SK-N-SH (cell line): ENCODE measurements at regions not wholly inside any gene's neighbourhood (a gene's known extent, or its start where the extent isn't known, plus 50 kb on each side); places are given as distances from the start of the nearest gene placed in this dataset.

ENCODE experiments used
- CTCF ChIA-PET: fragments of 300-600, 350-600 bp; formaldehyde crosslinking; extraction: SDS; loops from one replicate; lab custom pipeline; 2021; lab: Yijun Ruan, JAX
- POLR2A ChIA-PET: fragments of 350-600 bp; sonication (Branson Sonifier 250); formaldehyde crosslinking; extraction: SDS; loops from one replicate; lab custom pipeline; 2020; ENCODE audit warnings: antibody characterized with exemption, inconsistent platforms; lab: Yijun Ruan, JAX
- DNase-seq: peaks from one replicate; pipeline ENCODE4 v3.0.0; 2012
- H2AFZ ChIP-seq: fragments of 200-600 bp; sonication (generic); 2 replicates; pipeline ENCODE4 v1.8.1; 2016; ENCODE audit warnings: antibody characterized with exemption, mild to moderate bottlenecking, low read depth
- H3F3A ChIP-seq: fragments of 200-600 bp; sonication (generic); replicated peaks from 2 replicates; pipeline ENCODE3; 2016; ENCODE audit warnings: antibody characterized with exemption, mild to moderate bottlenecking; ENCODE audit not compliant: insufficient read depth
- H3K27ac ChIP-seq, 2 experiments: fragments of 200-500 bp in 1 of 2; fragments of 200-600 bp in 1 of 2; sonication (Bioruptor generic) in 1 of 2; sonication (generic), shearing (Covaris generic) in 1 of 2; 2 replicates each; pipeline versions ENCODE4 v1.5.1 to v1.6.1; 2014 to 2016; ENCODE audit warnings: low read depth in 2 of 2, inconsistent platforms in 1 of 2, low read length in 1 of 2, mild to moderate bottlenecking in 1 of 2, mixed read lengths in 1 of 2
- H3K27me3 ChIP-seq: fragments of 200-600 bp; sonication (generic), shearing (Covaris generic); 2 replicates; pipeline ENCODE4 v1.6.1; 2016; ENCODE audit warnings: mixed run types; ENCODE audit not compliant: insufficient read depth
- H3K36me3 ChIP-seq, 2 experiments: fragments of 200-500 bp in 1 of 2; fragments of 200-600 bp in 1 of 2; sonication (Bioruptor generic) in 1 of 2; sonication (generic) in 1 of 2; replicated peaks in 1 of 2; 2 replicates each; pipeline versions ENCODE3 to v1.5.1; 2014 to 2016; ENCODE audit warnings: low read length in 1 of 2, mild to moderate bottlenecking in 1 of 2; ENCODE audit not compliant: insufficient read depth in 2 of 2, control insufficient read depth in 1 of 2
- H3K4me1 ChIP-seq, 2 experiments: fragments of 200-500 bp in 1 of 2; fragments of 200-600 bp in 1 of 2; sonication (Bioruptor generic) in 1 of 2; sonication (generic), shearing (Covaris generic) in 1 of 2; 2 replicates each; pipeline versions ENCODE4 v1.5.1 to v1.6.1; 2014 to 2016; ENCODE audit warnings: low read depth in 1 of 2, low read length in 1 of 2, mixed run types in 1 of 2; ENCODE audit not compliant: insufficient read depth in 2 of 2, control insufficient read depth in 1 of 2
- H3K4me2 ChIP-seq: fragments of 200-600 bp; sonication (generic), shearing (Covaris generic); 2 replicates; pipeline ENCODE4 v1.6.1; 2017; ENCODE audit warnings: mixed run types
- H3K4me3 ChIP-seq, 2 experiments: fragments of 200-500 bp in 1 of 2; fragments of 200-600 bp in 1 of 2; sonication (Bioruptor generic) in 1 of 2; sonication (generic), shearing (Covaris generic) in 1 of 2; 2 replicates each; pipeline versions ENCODE4 v1.5.1 to v1.8.1; 2014 to 2016; ENCODE audit warnings: low read depth in 2 of 2, inconsistent platforms in 1 of 2, low read length in 1 of 2, mild to moderate bottlenecking in 1 of 2, mixed read lengths in 1 of 2, moderate library complexity in 1 of 2
- H3K79me2 ChIP-seq: fragments of 200-600 bp; sonication (generic); 2 replicates; pipeline ENCODE4 v1.8.1; 2017; ENCODE audit warnings: mild to moderate bottlenecking; ENCODE audit not compliant: insufficient read depth
- H3K9ac ChIP-seq: fragments of 200-600 bp; sonication (generic); 2 replicates; pipeline ENCODE4 v1.6.1; 2017; ENCODE audit warnings: mixed run types
- H3K9me2 ChIP-seq: fragments of 200-600 bp; sonication (generic); 2 replicates; pipeline ENCODE4 v1.6.1; 2017; ENCODE audit warnings: mixed run types
- H3K9me3 ChIP-seq: fragments of 200-600 bp; sonication (generic); 2 replicates; pipeline ENCODE4 v1.6.1; 2017; ENCODE audit warnings: mixed run types, mild to moderate bottlenecking, moderate library complexity
- H4K20me1 ChIP-seq: fragments of 200-600 bp; sonication (generic); 2 replicates; pipeline ENCODE4 v1.6.1; 2017; ENCODE audit warnings: mild to moderate bottlenecking, mixed run types; ENCODE audit not compliant: insufficient read depth
- ELF1 ChIP-seq: IDR thresholded peaks from 2 replicates; pipeline ENCODE4 v1.4.0; 2012
- FOXM1 ChIP-seq: IDR thresholded peaks from 2 replicates; pipeline ENCODE4 v1.4.0; 2012; ENCODE audit warnings: low read depth, mild to moderate bottlenecking
- GATA2 ChIP-seq: sonication (generic); formaldehyde crosslinking; IDR thresholded peaks from 2 replicates; pipeline ENCODE4 v1.5.0; 2020; ENCODE audit warnings: mild to moderate bottlenecking, missing genetic modification reagents
- NFIC ChIP-seq: IDR thresholded peaks from 2 replicates; pipeline ENCODE4 v1.4.0; 2012; ENCODE audit warnings: borderline replicate concordance
- SIN3A ChIP-seq: IDR thresholded peaks from 2 replicates; pipeline ENCODE4 v1.6.1; 2012; ENCODE audit warnings: low read depth, mild to moderate bottlenecking, low read length, moderate library complexity, borderline replicate concordance
- SMC3 ChIP-seq: IDR thresholded peaks from 2 replicates; pipeline ENCODE4 v1.6.1; 2012; ENCODE audit warnings: low read depth, low read length, improper control_type of control experiment
- YY1 ChIP-seq: IDR thresholded peaks from 2 replicates; pipeline ENCODE4 v1.4.0; 2012; ENCODE audit warnings: low read depth, mild to moderate bottlenecking
- WGBS: methylation state at CpG from one replicate; pipeline ENCODE4 v1.1.6; 2017; ENCODE audit warnings: low lambda C conversion rate; 5-methylcytosine and 5-hydroxymethylcytosine counted together
- TF ChIP-seq, protein P1 (sequence below): fragments of 200-600 bp; sonication (generic); IDR thresholded peaks from 2 replicates; pipeline ENCODE4 v1.6.1; 2017; ENCODE audit warnings: antibody characterized with exemption, mild to moderate bottlenecking, moderate library complexity
- TF ChIP-seq, protein P2 (sequence below): fragments of 150-350 bp; IDR thresholded peaks from 2 replicates; pipeline ENCODE4 v1.6.1; 2016; ENCODE audit warnings: mild to moderate bottlenecking, low read depth, low read length
- TF ChIP-seq, protein P3 (sequence below): fragments of 150-350 bp; IDR thresholded peaks from 2 replicates; pipeline ENCODE4 v1.6.1; 2017; ENCODE audit warnings: antibody characterized with exemption, low read length, low read depth, borderline replicate concordance

DNA sequence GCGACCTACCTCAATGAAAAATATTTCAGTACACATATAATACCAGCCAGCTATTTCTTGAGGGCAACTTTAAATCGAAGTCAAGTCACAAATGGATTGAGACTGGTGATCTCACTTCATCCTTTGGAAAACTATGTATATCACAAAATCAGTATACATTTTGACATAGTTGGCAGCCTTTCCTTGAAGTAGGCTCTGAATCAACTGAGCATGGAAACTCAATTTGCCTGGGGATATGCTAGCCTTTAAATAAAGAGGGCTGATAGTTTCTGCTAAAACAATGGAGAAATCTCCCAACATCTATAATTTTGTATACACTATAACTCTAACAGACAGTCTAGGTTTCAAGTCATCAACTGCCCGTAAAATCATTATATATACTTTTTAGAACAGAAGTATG lies 282.8 kb upstream of the TENM3 start (continued):
- TF ChIP-seq, protein P1, sequence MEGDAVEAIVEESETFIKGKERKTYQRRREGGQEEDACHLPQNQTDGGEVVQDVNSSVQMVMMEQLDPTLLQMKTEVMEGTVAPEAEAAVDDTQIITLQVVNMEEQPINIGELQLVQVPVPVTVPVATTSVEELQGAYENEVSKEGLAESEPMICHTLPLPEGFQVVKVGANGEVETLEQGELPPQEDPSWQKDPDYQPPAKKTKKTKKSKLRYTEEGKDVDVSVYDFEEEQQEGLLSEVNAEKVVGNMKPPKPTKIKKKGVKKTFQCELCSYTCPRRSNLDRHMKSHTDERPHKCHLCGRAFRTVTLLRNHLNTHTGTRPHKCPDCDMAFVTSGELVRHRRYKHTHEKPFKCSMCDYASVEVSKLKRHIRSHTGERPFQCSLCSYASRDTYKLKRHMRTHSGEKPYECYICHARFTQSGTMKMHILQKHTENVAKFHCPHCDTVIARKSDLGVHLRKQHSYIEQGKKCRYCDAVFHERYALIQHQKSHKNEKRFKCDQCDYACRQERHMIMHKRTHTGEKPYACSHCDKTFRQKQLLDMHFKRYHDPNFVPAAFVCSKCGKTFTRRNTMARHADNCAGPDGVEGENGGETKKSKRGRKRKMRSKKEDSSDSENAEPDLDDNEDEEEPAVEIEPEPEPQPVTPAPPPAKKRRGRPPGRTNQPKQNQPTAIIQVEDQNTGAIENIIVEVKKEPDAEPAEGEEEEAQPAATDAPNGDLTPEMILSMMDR: no peak
- TF ChIP-seq GATA2 (no peak), YY1 (no peak)
- TF ChIP-seq, protein P2, sequence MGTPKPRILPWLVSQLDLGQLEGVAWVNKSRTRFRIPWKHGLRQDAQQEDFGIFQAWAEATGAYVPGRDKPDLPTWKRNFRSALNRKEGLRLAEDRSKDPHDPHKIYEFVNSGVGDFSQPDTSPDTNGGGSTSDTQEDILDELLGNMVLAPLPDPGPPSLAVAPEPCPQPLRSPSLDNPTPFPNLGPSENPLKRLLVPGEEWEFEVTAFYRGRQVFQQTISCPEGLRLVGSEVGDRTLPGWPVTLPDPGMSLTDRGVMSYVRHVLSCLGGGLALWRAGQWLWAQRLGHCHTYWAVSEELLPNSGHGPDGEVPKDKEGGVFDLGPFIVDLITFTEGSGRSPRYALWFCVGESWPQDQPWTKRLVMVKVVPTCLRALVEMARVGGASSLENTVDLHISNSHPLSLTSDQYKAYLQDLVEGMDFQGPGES: no peak

DNA sequence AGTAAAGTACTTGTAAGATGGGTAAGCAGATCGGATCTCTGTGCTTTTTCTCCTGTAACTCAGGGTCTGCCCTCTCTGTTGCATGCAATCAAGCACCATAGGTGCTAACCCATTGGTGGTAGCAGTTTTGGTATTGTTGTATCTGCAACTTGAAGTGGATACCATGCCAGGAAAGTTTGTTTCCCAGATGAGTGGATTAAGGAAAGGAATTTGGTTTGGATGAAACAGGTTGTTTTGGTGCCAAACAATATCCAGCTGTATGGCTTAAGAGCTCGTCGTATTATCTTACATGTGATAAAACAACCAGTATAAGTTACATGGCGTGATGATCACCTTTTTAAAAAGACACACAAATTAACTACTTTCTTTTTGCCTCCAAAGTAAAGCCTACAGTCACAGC lies 280.9 kb upstream of the TENM3 start:
- ChIA-PET CTCF (no interaction called here), POLR2A (no interaction called here)
- H3F3A ChIP-seq: peaks cover 23% of the 10 kb centered on the region
- no peak overlapping the region for H3K27ac ChIP-seq
- H3K79me2 ChIP-seq: no peaks in the 10 kb centered on the region
- H3K9ac ChIP-seq: no peak overlapping the region
- no peak overlapping the region for H3K4me3 ChIP-seq
- H3K4me2 ChIP-seq: no peak overlapping the region
- peaks cover 7 to 28% of the 10 kb centered on the region in 2 experiments for H3K4me1 ChIP-seq
- 89% methylated on average over 4 of the region's 4 CpGs for WGBS
- no peak for DNase-seq
- no peaks in the 10 kb centered on the region for H3K9me3 ChIP-seq
- H2AFZ ChIP-seq: no peak overlapping the region
- TF ChIP-seq, protein P3, sequence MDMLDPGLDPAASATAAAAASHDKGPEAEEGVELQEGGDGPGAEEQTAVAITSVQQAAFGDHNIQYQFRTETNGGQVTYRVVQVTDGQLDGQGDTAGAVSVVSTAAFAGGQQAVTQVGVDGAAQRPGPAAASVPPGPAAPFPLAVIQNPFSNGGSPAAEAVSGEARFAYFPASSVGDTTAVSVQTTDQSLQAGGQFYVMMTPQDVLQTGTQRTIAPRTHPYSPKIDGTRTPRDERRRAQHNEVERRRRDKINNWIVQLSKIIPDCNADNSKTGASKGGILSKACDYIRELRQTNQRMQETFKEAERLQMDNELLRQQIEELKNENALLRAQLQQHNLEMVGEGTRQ: no peak
- TF ChIP-seq ELF1: no peak
- no peaks in the 10 kb centered on the region for H3K9me2 ChIP-seq
- H4K20me1 ChIP-seq: no peaks in the 10 kb centered on the region
- H3K27me3 ChIP-seq: no peaks in the 10 kb centered on the region
- no peaks in the 10 kb centered on the region for H3K36me3 ChIP-seq

DNA sequence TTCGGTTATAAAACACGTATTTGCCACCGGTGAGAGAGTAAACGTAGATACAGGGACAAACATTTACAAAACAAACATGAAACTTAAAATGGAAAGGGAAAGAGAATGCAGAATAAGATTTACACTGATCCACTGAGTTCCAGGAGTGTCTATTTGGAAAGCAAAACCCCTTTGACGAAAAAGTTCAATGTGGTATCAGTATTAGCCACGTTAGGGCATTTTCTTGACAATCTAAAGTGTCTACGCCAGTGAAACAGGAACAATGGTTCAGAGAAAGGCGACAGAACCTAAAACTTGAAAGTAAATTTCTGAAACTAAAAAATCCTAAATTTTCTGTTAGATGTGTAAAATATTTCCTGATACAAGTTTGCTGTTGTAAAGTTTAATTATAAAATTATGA lies 278.5 kb upstream of the TENM3 start:
- Histone ChIP-seq H3K9me3 (no peaks in the 10 kb centered on the region), H3K27me3 (no peaks in the 10 kb centered on the region)
- WGBS: 81% methylated on average over 8 of the region's 8 CpGs

More for the DNA sequence above, 278.5 kb upstream of the TENM3 start:
- no peak overlapping the region for H3K4me3 ChIP-seq
- ChIA-PET CTCF (no interaction called here), POLR2A (no interaction called here)
- no peak for TF ChIP-seq SMC3
- TF ChIP-seq FOXM1: no peak
- no peak for TF ChIP-seq NFIC
- TF ChIP-seq SIN3A: no peak
- TF ChIP-seq GATA2: no peak
- no peak overlapping the region for H3K27ac ChIP-seq
- no peak overlapping the region for H3K9ac ChIP-seq
- no peak for DNase-seq
- H3F3A ChIP-seq: peaks cover 13% of the 10 kb centered on the region
- H3K9me2 ChIP-seq: no peaks in the 10 kb centered on the region
- H3K4me2 ChIP-seq: no peak overlapping the region
- no peaks in the 10 kb centered on the region for H3K36me3 ChIP-seq
- H2AFZ ChIP-seq: no peak overlapping the region
- no peaks in the 10 kb centered on the region for H4K20me1 ChIP-seq
- no peaks in the 10 kb centered on the region for H3K79me2 ChIP-seq
- H3K4me1 ChIP-seq: peaks cover 12 to 24% of the 10 kb centered on the region in 2 experiments
